Suprapubic skin (tissue), 4 donors: ENCODE measurements at regions not wholly inside any gene's neighbourhood (a gene's known extent, or its start where the extent isn't known, plus 50 kb on each side); places are given as distances from the start of the nearest gene placed in this dataset.

ENCODE experiments used
- DNase-seq, 2 donors: peaks; one replicate each; pipeline ENCODE4 v3.0.0-alpha.2; 2019; ENCODE audit warnings: low spot score in 2 of 2
- H3K27ac ChIP-seq: fragments of 200-600 bp; sonication (generic); one replicate; pipeline ENCODE4 v1.5.1; 2019
- H3K27me3 ChIP-seq: fragments of 200-600 bp; sonication (generic); one replicate; pipeline ENCODE4 v1.5.1; 2019
- H3K36me3 ChIP-seq: fragments of 200-600 bp; sonication (generic); one replicate; pipeline ENCODE4 v1.5.1; 2019
- H3K4me1 ChIP-seq: fragments of 200-600 bp; sonication (generic); one replicate; pipeline ENCODE4 v1.5.1; 2019
- H3K4me3 ChIP-seq: fragments of 200-600 bp; sonication (generic); one replicate; pipeline ENCODE4 v1.5.1; 2019; ENCODE audit warnings: mild to moderate bottlenecking
- H3K9me3 ChIP-seq: fragments of 200-600 bp; sonication (generic); one replicate; pipeline ENCODE4 v1.5.1; 2019
- EP300 ChIP-seq: sonication (generic); formaldehyde crosslinking; IDR thresholded peaks from one replicate; pipeline ENCODE4 v1.6.1; 2017; ENCODE audit warnings: antibody characterized with exemption
- POLR2A ChIP-seq, 2 donors: fragments of 450-650 bp; IDR thresholded peaks; one replicate each; pipeline ENCODE4 v1.6.1; 2017; ENCODE audit warnings: antibody characterized with exemption in 2 of 2, mild to moderate bottlenecking in 2 of 2, moderate library complexity in 2 of 2
- POLR2AphosphoS5 ChIP-seq, 3 donors: sonication (generic); formaldehyde crosslinking; IDR thresholded peaks; one replicate each; pipeline ENCODE4 v1.6.1; 2017; ENCODE audit warnings: antibody characterized with exemption in 3 of 3
- WGBS: methylation state at CpG from one replicate; pipeline ENCODE4 v1.1.5; 2018; 5-methylcytosine and 5-hydroxymethylcytosine counted together
- TF ChIP-seq, protein P1 (sequence below), 2 donors: fragments of 200-600 bp in 1 of 2; fragments of 450-650 bp in 1 of 2; sonication (generic) in 1 of 2; IDR thresholded peaks; one replicate each; pipeline ENCODE4 v1.5.1; 2016 to 2019; ENCODE audit warnings: antibody characterized with exemption in 2 of 2, mild to moderate bottlenecking in 1 of 2, moderate library complexity in 1 of 2

DNA sequence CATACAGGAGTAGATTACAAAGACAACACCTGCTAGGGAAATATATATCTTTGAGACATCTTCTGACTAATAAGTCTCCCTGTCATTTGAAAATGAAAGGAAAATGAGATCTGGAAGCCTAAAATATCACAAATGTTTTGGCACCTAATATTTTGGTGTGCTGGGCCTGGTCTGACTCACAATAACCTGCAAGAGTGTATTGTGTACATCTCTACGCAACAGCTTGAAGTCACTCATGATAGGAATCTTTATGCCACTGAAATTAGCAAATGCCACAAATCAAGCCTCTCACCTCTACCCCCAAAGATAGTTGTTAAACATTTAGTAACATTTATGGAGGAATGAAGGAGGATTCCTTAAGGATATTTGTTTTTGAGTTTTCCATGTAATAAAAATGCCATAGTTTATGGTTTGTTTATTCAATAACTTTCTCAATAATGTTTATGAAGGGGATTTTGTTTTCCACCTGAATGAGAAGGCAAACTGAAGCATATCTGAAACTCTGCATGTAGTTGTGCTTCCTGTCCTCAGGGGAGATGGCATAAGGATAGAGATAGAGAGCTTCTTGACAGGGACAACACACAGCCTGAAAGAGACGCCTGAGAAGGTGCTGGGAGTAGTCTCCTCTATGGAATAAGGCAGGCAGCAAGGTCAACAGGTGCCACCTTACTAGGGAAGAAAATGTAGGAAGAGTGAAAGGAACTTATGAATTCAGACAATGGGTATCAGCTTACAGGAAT lies 197.4 kb downstream of the AHR start:
- no peaks in the 10 kb centered on the region for H3K9me3 ChIP-seq
- no peak overlapping the region for H3K4me3 ChIP-seq
- H3K27me3 ChIP-seq = no peaks in the 10 kb centered on the region
- peaks cover 46% of the 10 kb centered on the region for H3K4me1 ChIP-seq
- H3K36me3 ChIP-seq = no peaks in the 10 kb centered on the region
- peak overlapping the region; percentile 69 for H3K27ac ChIP-seq
- WGBS = 66% methylated on average over 2 of the region's 2 CpGs
- TF ChIP-seq EP300 (no peak), POLR2A (IDR thresholded peaks at IDR 0.05) (no peak), POLR2AphosphoS5 (IDR thresholded peaks at IDR 0.05) (no peak)
- TF ChIP-seq, protein P1, sequence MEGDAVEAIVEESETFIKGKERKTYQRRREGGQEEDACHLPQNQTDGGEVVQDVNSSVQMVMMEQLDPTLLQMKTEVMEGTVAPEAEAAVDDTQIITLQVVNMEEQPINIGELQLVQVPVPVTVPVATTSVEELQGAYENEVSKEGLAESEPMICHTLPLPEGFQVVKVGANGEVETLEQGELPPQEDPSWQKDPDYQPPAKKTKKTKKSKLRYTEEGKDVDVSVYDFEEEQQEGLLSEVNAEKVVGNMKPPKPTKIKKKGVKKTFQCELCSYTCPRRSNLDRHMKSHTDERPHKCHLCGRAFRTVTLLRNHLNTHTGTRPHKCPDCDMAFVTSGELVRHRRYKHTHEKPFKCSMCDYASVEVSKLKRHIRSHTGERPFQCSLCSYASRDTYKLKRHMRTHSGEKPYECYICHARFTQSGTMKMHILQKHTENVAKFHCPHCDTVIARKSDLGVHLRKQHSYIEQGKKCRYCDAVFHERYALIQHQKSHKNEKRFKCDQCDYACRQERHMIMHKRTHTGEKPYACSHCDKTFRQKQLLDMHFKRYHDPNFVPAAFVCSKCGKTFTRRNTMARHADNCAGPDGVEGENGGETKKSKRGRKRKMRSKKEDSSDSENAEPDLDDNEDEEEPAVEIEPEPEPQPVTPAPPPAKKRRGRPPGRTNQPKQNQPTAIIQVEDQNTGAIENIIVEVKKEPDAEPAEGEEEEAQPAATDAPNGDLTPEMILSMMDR (IDR thresholded peaks at IDR 0.05) = no peak
- DNase-seq = no peak

DNA sequence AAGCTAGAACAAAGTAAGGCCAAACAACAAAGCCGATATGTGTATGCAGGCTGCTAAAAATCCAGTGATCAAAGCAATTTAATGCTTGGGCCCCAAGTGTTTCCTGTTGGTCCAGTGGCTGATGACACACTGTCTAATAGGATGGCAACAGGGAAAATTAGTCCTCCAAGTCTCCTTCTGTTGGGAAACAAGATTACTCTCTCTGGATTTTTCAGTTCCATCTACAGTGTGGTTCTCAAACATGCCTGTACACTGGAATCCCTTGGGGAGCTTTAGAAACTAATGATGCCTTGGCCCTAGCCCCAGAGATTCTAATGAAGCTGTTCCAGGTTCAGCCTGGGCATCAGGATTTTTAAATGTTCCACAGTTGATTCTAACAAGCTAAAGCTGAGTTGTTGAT lies 198.7 kb downstream of the AHR start:
- H3K4me3 ChIP-seq = no peak overlapping the region
- no peak for DNase-seq
- no peak for TF ChIP-seq EP300
- TF ChIP-seq, protein P1 (IDR thresholded peaks at IDR 0.05) = no peak
- TF ChIP-seq POLR2A (IDR thresholded peaks at IDR 0.05) = no peak
- no peak for TF ChIP-seq POLR2AphosphoS5 (IDR thresholded peaks at IDR 0.05)
- peaks cover 46% of the 10 kb centered on the region for H3K4me1 ChIP-seq
- H3K36me3 ChIP-seq = no peaks in the 10 kb centered on the region
- H3K27me3 ChIP-seq = no peaks in the 10 kb centered on the region
- 67% methylated on average over 1 of the region's 1 CpG for WGBS
- H3K27ac ChIP-seq = peak overlapping the region; percentile 69
- no peaks in the 10 kb centered on the region for H3K9me3 ChIP-seq

- Histone ChIP-seq H3K36me3 (no peaks in the 10 kb centered on the region), H3K27me3 (no peaks in the 10 kb centered on the region), H3K9me3 (no peaks in the 10 kb centered on the region), H3K27ac (peak overlapping the region; percentile 69), H3K4me1 (peaks cover 45% of the 10 kb centered on the region), H3K4me3 (no peak overlapping the region)
- no peak for DNase-seq
- WGBS = 28% methylated on average over 5 of the region's 5 CpGs
- TF ChIP-seq, protein P1 (IDR thresholded peaks at IDR 0.05) = no peak
- TF ChIP-seq POLR2A (IDR thresholded peaks at IDR 0.05) (no peak), POLR2AphosphoS5 (IDR thresholded peaks at IDR 0.05) (no peak), EP300 (no peak)
Measured at GRCh38 chr7:17497549-17498167, 199.2 kb downstream of the AHR start.

- Histone ChIP-seq H3K4me3 (no peak overlapping the region), H3K9me3 (no peaks in the 10 kb centered on the region), H3K4me1 (peaks cover 41% of the 10 kb centered on the region), H3K27me3 (no peaks in the 10 kb centered on the region), H3K36me3 (no peaks in the 10 kb centered on the region), H3K27ac (no peak overlapping the region)
- no peak for DNase-seq
- WGBS = 58% methylated on average over 4 of the region's 4 CpGs
- TF ChIP-seq, protein P1 (IDR thresholded peaks at IDR 0.05) = no peak
- no peak for TF ChIP-seq EP300
- TF ChIP-seq POLR2A (IDR thresholded peaks at IDR 0.05) = no peak
- no peak for TF ChIP-seq POLR2AphosphoS5 (IDR thresholded peaks at IDR 0.05)
Measured at GRCh38 chr7:17498230-17498629, 199.8 kb downstream of the AHR start.

- no peaks in the 10 kb centered on the region for H3K27me3 ChIP-seq
- DNase-seq = no peak
- H3K4me3 ChIP-seq = no peak overlapping the region
- no peaks in the 10 kb centered on the region for H3K36me3 ChIP-seq
- peaks cover 36% of the 10 kb centered on the region for H3K4me1 ChIP-seq
- no peak overlapping the region for H3K27ac ChIP-seq
- TF ChIP-seq POLR2A (IDR thresholded peaks at IDR 0.05) (no peak), EP300 (no peak), POLR2AphosphoS5 (IDR thresholded peaks at IDR 0.05) (no peak)
- TF ChIP-seq, protein P1 (IDR thresholded peaks at IDR 0.05) = no peak
- H3K9me3 ChIP-seq = no peaks in the 10 kb centered on the region
Measured at GRCh38 chr7:17500736-17501135, 202.3 kb downstream of the AHR start.
